HG02973 (cell line): ENCODE measurements at regions not wholly inside any gene's neighbourhood (a gene's known extent, or its start where the extent isn't known, plus 50 kb on each side); places are given as distances from the start of the nearest gene placed in this dataset.

Experiments
- ATAC-seq: cut with Tn5 transposase; IDR thresholded peaks from one replicate; pipeline ENCODE4 v1.9.1; 2021; ENCODE audit warnings: moderate library complexity; ENCODE audit not compliant: unreplicated experiment

- no peak for ATAC-seq
Observed at GRCh38 chr13:44270150-44270549, 103.5 kb upstream of the SERP2 start.

GRCh38 chr13:44271031-44271455 is 102.6 kb upstream of the SERP2 start:
- no peak for ATAC-seq

- no peak for ATAC-seq
Observed at GRCh38 chr13:44271473-44271872, 102.2 kb upstream of the SERP2 start.

- no peak for ATAC-seq
Observed at GRCh38 chr13:44271915-44272341, 101.7 kb upstream of the SERP2 start.

GRCh38 chr13:44272692-44273091 is 100.9 kb upstream of the SERP2 start:
- ATAC-seq, result no peak

- ATAC-seq, result no peak
Observed at GRCh38 chr13:44273216-44273615, 100.4 kb upstream of the SERP2 start.

GRCh38 chr13:44273991-44274770 is 99.4 kb upstream of the SERP2 start:
- peak; percentile 98 for ATAC-seq

- no peak for ATAC-seq
Observed at GRCh38 chr13:44274771-44275205, 98.8 kb upstream of the SERP2 start.

- no peak for ATAC-seq
Observed at GRCh38 chr13:44275381-44275780, 98.2 kb upstream of the SERP2 start.

- no peak for ATAC-seq
Observed at GRCh38 chr13:44276061-44276460, 97.6 kb upstream of the SERP2 start.

GRCh38 chr13:44277459-44277858 is 96.2 kb upstream of the SERP2 start:
- no peak for ATAC-seq

GRCh38 chr13:44278166-44278565 is 95.5 kb upstream of the SERP2 start:
- ATAC-seq, result no peak

GRCh38 chr13:44280456-44280855 is 93.2 kb upstream of the SERP2 start:
- ATAC-seq, result no peak

GRCh38 chr13:44281252-44282000 is 92.2 kb upstream of the SERP2 start:
- ATAC-seq, result no peak

GRCh38 chr13:44283600-44283999 is 90.0 kb upstream of the SERP2 start:
- ATAC-seq, result no peak

- ATAC-seq, result no peak
Observed at GRCh38 chr13:44287958-44288357, 85.7 kb upstream of the SERP2 start.

- no peak for ATAC-seq
Observed at GRCh38 chr13:44292545-44292944, 81.1 kb upstream of the SERP2 start.

- no peak for ATAC-seq
Observed at GRCh38 chr13:44293374-44293773, 80.2 kb upstream of the SERP2 start.

- ATAC-seq, result no peak
Observed at GRCh38 chr13:44293908-44294735, 79.5 kb upstream of the SERP2 start.

- ATAC-seq, result no peak
Observed at GRCh38 chr13:44294876-44295275, 78.7 kb upstream of the SERP2 start.

- ATAC-seq, result no peak
Observed at GRCh38 chr13:44296856-44297255, 76.8 kb upstream of the SERP2 start.
